ENCODE measurements at regions not wholly inside any gene's neighbourhood (a gene's known extent, or its start where the extent isn't known, plus 50 kb on each side); places are given as distances from the start of the nearest gene placed in this dataset.

- no peak for TF ChIP-seq CTCF (IDR thresholded peaks at IDR 0.05; ENCODE audit: low read depth, low read length)
- no peak for DNase-seq (ENCODE audit: low read depth in 2 of 2)
- H3K4me3 ChIP-seq (replicated peaks in 1 of 2; ENCODE audit: low read depth in 2 of 2, low read length in 2 of 2), result no peak overlapping the region
Observed at GRCh38 chr6:51369485-51369884, 550.8 kb downstream of the TFAP2B start.

- no peak overlapping the region for H3K4me3 ChIP-seq (replicated peaks in 1 of 2; ENCODE audit: low read depth in 2 of 2, low read length in 2 of 2)
- no peak for DNase-seq (ENCODE audit: low read depth in 2 of 2)
- TF ChIP-seq CTCF (IDR thresholded peaks at IDR 0.05; ENCODE audit: low read depth, low read length), result no peak
Observed at GRCh38 chr6:51382847-51383246, 564.2 kb downstream of the TFAP2B start.

- H3K4me3 ChIP-seq (replicated peaks in 1 of 2; ENCODE audit: low read depth in 2 of 2, low read length in 2 of 2), result no peak overlapping the region
- no peak for TF ChIP-seq CTCF (IDR thresholded peaks at IDR 0.05; ENCODE audit: low read depth, low read length)
- no peak for DNase-seq (ENCODE audit: low read depth in 2 of 2)
Observed at GRCh38 chr6:51384736-51385135, 566.1 kb downstream of the TFAP2B start.

GRCh38 chr6:51386347-51386836 lies 567.7 kb downstream of the TFAP2B start:
- TF ChIP-seq CTCF (IDR thresholded peaks at IDR 0.05; ENCODE audit: low read depth, low read length), result no peak
- DNase-seq (ENCODE audit: low read depth in 2 of 2), result no peak
- H3K4me3 ChIP-seq (replicated peaks in 1 of 2; ENCODE audit: low read depth in 2 of 2, low read length in 2 of 2), result no peak overlapping the region

GRCh38 chr6:51387907-51388306 lies 569.2 kb downstream of the TFAP2B start:
- TF ChIP-seq CTCF (IDR thresholded peaks at IDR 0.05; ENCODE audit: low read depth, low read length), result no peak
- no peak overlapping the region for H3K4me3 ChIP-seq (replicated peaks in 1 of 2; ENCODE audit: low read depth in 2 of 2, low read length in 2 of 2)
- no peak for DNase-seq (ENCODE audit: low read depth in 2 of 2)

GRCh38 chr6:51394061-51394460 lies 575.4 kb downstream of the TFAP2B start:
- DNase-seq (ENCODE audit: low read depth in 2 of 2), result no peak
- H3K4me3 ChIP-seq (replicated peaks in 1 of 2; ENCODE audit: low read depth in 2 of 2, low read length in 2 of 2), result no peak overlapping the region
- TF ChIP-seq CTCF (IDR thresholded peaks at IDR 0.05; ENCODE audit: low read depth, low read length), result no peak

- no peak overlapping the region for H3K4me3 ChIP-seq (replicated peaks in 1 of 2; ENCODE audit: low read depth in 2 of 2, low read length in 2 of 2)
- no peak for TF ChIP-seq CTCF (IDR thresholded peaks at IDR 0.05; ENCODE audit: low read depth, low read length)
- DNase-seq (ENCODE audit: low read depth in 2 of 2), result no peak
Observed at GRCh38 chr6:51396583-51396982, 577.9 kb downstream of the TFAP2B start.
